GM21619 (cell line): ENCODE measurements at regions not wholly inside any gene's neighbourhood (a gene's known extent, or its start where the extent isn't known, plus 50 kb on each side); places are given as distances from the start of the nearest gene placed in this dataset.

Source experiments
- ATAC-seq: cut with Tn5 transposase; IDR thresholded peaks from one replicate; pipeline ENCODE4 v1.9.1; 2021; ENCODE audit not compliant: unreplicated experiment

DNA sequence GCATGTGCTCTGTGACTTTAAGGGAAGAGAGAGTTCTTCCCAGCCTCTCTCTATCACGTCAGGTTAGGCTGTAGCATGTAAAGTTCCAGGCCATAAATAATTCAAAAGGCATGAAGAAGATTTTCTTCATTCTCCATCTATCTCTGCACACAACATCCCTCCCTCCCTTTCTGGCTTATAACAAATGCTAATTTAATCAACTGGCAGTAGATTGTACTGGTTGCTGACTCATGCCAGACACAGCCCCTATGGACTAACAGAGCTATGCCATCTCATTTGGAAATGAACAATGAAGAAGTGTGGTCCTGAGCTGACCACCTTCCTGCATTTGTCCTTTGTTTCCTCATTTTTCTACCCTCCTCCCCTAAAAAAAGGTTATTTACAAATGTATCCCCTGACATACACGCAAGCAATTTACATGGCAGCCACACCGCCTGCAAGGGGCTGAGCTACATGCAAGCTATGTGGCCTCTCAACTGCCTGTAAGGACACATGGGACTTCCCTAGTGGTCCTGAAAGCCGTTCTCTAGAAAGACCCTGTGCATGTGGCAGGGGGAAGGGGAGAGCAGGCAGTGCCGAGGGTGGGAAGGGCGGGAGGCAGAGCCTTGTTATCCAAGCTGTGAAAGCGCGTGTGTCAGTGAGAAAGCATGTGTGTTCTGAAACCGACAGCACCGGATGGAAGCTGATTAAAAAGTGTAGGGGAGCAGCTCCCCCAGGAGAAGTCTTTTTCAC, 90.9 kb upstream of the KLF7 start:
- ATAC-seq, result no peak

DNA sequence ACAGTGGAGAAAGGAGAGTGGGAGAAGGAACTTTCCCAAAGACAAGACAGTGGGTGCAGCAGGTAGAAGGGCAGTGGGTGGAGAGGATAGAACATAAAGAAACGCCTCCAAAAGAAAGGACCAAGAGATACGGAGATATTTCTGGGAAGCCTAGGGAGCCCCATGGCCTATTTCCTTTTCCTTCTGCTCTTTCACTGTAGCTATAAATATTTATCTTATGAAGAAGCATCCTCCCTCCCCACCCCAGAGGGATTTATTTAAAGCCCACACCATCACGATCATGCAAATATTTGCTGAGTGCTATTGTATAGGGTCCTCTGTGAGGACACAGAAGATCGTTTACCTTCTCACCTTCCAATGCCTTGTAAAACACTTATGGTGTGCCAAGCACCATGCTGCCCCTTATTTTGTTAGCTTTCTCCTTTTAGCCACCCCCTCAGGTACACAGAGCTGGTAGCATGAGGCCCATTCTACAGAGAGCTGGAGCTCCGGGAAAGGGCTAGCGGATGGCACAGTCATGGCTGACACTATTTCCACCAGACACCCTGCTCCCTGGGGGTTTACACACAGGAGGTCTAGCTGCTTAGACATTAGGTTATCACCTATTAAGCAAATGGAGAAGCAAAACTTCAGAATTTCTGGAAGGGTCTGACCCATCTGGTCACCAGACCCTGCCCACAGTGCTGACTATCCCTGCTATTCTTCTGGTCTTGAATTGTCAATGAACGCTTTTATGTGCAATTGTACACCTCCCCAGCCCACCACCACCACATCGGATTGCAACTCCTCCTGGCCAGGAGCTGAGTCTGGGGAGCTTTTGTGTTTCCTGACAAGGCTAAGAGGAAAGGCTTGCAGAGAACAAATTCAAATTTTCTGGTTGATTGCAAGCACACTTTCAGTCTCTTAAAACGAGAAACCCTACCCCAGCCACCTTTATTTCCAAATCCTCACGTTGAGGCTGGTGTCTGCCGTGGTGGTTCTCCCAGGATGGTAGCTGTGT, 91.8 kb upstream of the KLF7 start:
- ATAC-seq, result no peak

- no peak for ATAC-seq
Observed at GRCh38 chr2:207258263-207258991, 92.7 kb upstream of the KLF7 start.

DNA sequence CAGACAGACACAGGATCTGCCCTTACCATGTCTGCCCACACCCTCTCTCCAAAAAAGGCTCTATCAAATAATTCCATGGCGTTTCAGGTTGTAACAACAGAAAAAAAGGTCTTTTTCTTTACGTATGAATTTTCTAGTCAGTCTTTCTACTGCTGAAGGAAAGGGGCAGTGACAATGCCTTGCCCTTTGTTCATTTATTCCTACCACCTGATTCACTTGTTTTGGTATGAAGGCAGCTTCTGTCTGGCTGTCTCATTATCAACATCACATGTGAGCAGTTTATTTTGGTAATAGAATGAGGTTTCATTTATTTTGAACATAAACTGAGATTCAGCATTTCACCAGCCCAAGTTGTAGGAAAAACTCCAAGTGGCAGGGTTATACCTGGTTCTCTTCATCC, 94.3 kb upstream of the KLF7 start:
- no peak for ATAC-seq

DNA sequence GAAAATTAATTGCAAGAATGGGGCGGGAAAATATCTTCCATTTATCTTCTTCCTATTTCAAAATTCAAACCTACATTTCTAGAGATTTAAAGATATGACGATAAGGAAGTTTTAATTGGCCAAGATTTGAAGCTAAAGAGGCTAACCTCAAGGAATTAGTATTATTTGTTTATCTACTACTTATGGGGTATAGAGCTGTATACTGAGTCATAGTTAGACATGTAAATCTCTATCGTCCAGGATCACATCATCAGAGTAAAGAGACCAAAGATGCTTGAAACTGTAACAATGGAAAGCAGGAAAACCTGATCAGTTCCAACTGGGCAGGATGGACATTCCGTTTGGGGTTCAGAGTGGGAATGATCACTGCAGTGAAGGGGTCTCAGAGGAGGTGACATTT, 95.2 kb upstream of the KLF7 start:
- no peak for ATAC-seq

DNA sequence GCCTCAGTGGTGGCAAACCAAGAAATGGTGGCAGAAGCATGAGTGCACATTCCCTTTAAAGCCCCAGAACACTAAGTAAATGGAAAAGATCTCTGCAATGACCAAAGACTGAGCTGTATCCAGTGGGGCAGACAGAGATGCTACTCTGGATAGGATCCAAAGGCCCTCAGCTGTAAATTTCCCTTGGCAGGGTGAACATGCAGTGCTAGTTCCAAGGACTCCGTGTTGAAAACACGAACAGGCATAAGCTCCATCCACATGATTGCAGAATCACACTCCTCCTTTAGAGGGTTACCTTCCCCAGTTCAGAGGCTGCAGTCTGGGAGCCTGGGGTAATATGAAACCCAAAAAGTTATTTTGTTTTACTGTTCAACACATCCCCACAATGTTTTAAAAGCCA, 98.6 kb upstream of the KLF7 start:
- no peak for ATAC-seq

DNA sequence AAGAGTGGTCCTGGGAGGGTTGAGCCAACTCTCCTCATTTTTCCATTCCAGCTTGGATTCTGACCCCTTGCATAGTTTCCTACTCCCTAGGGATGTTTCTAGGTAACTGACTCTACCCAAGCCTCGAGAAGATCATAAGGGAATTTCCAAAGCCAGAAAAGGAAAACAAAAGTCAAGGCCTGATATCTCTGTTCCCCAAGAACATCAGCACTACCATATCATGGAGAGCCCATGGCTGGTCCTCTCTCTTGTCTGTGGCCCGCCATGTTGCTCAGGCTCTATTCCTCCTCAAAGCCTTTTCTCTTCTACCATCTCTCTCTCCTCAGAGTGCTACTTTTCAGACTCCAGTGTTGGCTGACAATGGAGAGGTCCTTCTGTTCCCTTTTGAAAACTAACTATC, 99.6 kb upstream of the KLF7 start:
- ATAC-seq, result no peak

GRCh38 chr2:207265869-207266268, 100.1 kb upstream of the KLF7 start:
- no peak for ATAC-seq

DNA sequence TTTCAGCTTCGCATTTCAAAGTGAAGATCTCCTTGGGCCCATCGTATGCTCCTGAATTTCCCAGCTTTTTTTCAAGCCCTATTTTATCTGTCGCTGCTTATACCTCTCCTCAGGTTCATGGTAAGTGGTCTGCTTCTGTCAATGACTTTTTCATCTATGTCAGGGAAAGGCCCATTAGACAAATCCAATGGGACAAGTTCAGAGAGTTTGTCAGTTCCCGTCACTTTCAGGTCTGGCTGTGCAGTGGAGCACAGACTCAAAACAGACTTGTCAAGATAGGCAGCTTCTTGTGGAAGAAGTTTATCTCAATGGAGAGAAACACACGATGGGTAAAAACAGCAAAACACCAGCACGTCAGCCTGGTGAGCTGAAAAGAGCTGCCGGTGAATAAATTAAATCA, 100.9 kb upstream of the KLF7 start:
- no peak for ATAC-seq

GRCh38 chr2:207269038-207269437, 103.3 kb upstream of the KLF7 start:
- no peak for ATAC-seq

- no peak for ATAC-seq
Observed at GRCh38 chr2:207274530-207275189, 108.9 kb upstream of the KLF7 start.

DNA sequence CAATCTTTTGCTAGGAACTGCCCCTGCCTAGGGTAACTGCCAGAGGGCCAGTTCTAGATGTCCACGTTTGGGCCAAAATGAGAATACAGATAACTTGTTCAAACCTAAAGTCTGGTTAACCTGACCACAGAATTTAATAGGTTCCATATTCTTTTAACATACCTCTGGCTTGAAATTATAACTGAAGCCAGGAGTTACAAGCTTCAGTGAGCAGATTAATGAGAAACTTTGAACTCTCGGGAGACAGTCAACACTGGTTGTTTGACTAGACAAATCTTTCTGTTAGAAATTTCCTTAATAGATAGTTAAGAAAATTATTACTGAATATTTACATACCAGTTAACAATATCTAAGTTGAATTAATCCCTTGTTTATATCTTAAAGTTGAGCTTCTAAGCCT, 110.0 kb upstream of the KLF7 start:
- peak; percentile 46 for ATAC-seq

DNA sequence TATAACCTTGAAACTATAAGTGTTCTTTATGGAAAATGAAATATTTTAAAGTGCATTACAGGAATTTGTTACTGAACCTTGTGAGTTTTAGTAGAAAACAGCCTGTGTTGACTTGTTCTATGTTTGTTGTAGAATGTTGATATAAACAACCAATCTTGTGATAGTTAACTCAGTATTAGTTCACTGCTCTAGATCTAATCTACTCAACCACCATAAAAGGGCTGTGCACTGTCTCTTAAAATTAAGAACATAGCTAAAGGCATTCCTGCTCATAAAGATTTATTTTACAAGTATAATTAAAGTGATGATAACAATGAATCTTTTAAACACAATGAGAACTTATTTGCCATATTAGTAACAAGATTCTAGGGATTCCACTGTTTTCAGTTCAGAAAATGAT, 110.5 kb upstream of the KLF7 start:
- no peak for ATAC-seq

DNA sequence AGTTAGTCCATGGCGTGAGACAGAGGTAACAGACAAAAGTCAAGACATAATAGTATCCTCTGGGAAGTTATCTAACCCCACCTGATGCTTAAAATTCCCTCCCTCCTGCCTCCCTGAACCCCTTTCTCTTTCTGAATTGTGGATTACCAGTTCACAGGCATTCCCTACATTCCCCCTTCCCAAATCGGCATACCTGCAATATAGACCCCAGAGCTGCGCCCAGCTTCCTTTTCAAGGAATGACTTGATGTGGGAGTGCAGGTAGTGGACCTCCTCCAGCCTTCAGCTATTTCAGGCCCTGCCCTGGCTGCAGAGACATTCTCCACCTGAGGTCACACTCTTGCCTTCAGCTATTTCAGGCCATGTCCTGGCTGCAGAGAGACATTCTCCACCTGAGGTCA, 111.1 kb upstream of the KLF7 start:
- ATAC-seq, result no peak

GRCh38 chr2:207279520-207279919, 113.8 kb upstream of the KLF7 start:
- ATAC-seq, result no peak

DNA sequence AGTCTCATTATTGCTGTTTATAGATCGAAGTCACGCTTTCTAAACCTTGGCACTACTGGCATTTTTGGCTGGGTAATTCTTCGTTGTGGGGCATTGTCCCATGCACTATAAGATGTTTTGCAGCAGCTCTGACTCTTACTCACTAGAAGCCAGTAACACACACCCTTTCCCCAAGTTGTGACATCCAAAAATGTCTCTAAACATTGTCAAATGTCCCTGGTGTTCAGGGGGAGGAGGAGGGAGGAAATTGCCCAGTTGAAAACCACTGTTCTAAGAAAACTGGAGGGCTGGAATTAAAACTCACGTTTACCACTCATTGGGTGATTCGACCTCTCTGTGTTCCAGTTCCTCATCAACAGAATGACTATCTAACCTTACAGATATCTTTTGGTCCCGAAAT, 115.7 kb upstream of the KLF7 start:
- no peak for ATAC-seq

- no peak for ATAC-seq
Observed at GRCh38 chr2:207282916-207283315, 117.2 kb upstream of the KLF7 start.

DNA sequence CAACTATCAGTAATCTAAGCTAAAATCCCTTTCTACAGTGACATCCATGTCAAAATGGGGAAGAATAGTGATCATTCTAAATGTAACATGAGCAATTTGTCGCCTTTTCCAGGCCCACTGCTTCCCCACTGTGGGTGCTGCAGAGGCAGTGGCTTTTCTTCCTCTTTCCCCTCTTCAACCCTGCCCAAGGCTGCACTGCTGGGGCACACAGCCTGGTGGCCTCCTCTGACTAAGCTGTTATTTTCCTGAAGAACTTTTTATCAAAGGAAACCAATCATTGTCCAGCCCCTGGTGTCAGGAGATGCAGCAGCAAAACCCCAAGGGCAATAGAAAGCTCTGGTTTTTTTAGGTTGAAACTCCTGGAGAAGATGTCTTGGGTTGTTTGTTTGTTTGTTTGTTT, 117.6 kb upstream of the KLF7 start:
- no peak for ATAC-seq

DNA sequence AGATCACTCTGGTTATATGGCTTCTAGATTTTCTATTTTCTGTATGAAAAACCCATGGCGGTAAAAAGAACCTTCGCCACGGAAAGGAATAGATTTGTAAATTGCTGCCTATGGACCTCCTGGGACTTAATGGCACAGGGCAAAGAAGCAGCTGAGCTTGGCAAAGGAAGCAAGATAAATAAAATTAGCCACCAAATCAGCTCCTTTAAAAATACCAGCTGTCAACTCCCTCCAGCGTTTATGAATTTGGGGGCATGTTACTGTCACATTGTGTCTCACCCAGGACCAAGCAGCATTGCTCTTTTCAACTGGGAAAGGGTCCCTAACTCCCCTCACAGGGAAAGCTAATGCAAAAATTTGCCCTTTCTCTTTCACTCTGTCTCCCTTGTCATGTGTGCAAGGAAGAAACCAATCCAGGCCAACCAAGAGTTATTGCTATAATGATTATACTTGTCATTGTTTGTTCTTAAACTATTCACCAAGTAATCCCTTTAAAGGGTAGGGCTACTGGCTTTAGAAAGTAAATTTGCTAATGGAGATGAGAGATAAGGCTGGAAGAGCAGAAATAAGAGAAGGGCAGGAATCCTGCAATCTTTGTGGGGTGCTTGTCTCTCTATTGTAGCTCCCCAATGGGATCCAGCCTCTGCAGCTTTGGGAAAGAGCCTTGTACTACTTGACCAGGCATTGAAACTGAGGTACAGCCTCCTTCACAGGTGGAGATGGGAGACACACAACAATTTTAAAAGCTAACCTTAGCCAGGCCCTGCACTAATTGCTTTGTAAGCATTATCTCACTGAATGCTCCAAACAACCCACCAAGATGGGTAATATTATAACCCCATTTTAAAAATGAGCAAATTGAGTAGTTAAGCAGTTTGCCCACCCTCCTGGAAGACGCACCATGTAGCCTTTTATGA, 119.1 kb upstream of the KLF7 start:
- ATAC-seq, result no peak

- ATAC-seq, result no peak
Observed at GRCh38 chr2:207285473-207285815, 119.7 kb upstream of the KLF7 start.
